Vagina (tissue), 2 donors: ENCODE measurements at regions not wholly inside any gene's neighbourhood (a gene's known extent, or its start where the extent isn't known, plus 50 kb on each side); places are given as distances from the start of the nearest gene placed in this dataset.

Experiments
- POLR2A ChIP-seq, 2 donors: fragments of 450-650 bp; IDR thresholded peaks; one replicate each; pipeline ENCODE4 v1.6.1; 2017; ENCODE audit warnings: antibody characterized with exemption in 2 of 2, mild to moderate bottlenecking in 2 of 2, moderate library complexity in 2 of 2
- TF ChIP-seq, protein P1 (sequence below), 3 experiments: fragments of 450-650 bp in 2 of 3; fragments of 200-600 bp in 1 of 3; sonication (generic) in 1 of 3; IDR thresholded peaks; one replicate each; pipeline ENCODE4 v1.5.1; 2017 to 2019; ENCODE audit warnings: antibody characterized with exemption in 3 of 3, mild to moderate bottlenecking in 2 of 3, moderate library complexity in 2 of 3

DNA sequence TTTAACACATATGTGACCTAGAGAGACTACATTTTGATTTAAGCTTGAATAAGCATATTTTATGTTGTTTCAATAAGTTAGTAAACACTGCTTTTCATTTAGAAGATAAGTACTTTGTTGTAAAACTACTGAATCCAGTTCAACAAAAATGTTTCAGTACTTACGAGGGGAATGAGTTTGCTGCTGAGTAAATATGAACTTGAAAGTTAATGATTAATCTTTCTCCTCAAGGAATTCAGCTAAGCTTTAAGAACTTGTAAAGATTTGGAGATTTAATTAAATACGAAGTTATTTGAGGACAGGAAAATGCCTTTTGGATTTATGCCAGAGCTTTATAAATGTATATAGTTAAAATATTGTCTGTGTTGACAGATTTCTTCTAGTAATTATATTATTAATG, 933.0 kb upstream of the LCORL start:
- TF ChIP-seq, protein P1, sequence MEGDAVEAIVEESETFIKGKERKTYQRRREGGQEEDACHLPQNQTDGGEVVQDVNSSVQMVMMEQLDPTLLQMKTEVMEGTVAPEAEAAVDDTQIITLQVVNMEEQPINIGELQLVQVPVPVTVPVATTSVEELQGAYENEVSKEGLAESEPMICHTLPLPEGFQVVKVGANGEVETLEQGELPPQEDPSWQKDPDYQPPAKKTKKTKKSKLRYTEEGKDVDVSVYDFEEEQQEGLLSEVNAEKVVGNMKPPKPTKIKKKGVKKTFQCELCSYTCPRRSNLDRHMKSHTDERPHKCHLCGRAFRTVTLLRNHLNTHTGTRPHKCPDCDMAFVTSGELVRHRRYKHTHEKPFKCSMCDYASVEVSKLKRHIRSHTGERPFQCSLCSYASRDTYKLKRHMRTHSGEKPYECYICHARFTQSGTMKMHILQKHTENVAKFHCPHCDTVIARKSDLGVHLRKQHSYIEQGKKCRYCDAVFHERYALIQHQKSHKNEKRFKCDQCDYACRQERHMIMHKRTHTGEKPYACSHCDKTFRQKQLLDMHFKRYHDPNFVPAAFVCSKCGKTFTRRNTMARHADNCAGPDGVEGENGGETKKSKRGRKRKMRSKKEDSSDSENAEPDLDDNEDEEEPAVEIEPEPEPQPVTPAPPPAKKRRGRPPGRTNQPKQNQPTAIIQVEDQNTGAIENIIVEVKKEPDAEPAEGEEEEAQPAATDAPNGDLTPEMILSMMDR (IDR thresholded peaks at IDR 0.05), result no peak
- TF ChIP-seq POLR2A (IDR thresholded peaks at IDR 0.05), result no peak
